HG02885 (cell line): ENCODE measurements at regions not wholly inside any gene's neighbourhood (a gene's known extent, or its start where the extent isn't known, plus 50 kb on each side); places are given as distances from the start of the nearest gene placed in this dataset.

ENCODE experiments used
- ATAC-seq: cut with Tn5 transposase; IDR thresholded peaks from one replicate; pipeline ENCODE4 v1.9.1; 2021; ENCODE audit warnings: mild to moderate bottlenecking; ENCODE audit not compliant: unreplicated experiment, poor library complexity

DNA sequence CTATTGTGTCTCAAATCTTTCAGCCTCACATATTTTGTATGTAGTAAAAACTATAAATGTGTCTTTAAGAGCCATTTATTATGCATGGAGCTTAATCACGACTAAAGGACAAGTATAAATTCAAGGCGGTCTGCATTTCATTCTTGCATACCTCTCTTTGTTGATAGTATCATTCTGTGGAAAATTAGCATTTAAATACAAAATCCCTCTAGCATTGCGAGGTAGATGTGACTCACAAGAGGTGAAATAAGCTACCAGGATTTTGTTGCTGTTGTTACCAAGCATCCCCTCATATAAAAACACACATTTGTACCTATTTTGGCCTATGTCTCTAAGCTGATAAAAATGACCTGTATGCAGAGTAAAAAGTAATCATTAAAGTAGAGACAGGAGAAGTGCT lies 537.4 kb upstream of the LUZP2 start:
- no peak for ATAC-seq

DNA sequence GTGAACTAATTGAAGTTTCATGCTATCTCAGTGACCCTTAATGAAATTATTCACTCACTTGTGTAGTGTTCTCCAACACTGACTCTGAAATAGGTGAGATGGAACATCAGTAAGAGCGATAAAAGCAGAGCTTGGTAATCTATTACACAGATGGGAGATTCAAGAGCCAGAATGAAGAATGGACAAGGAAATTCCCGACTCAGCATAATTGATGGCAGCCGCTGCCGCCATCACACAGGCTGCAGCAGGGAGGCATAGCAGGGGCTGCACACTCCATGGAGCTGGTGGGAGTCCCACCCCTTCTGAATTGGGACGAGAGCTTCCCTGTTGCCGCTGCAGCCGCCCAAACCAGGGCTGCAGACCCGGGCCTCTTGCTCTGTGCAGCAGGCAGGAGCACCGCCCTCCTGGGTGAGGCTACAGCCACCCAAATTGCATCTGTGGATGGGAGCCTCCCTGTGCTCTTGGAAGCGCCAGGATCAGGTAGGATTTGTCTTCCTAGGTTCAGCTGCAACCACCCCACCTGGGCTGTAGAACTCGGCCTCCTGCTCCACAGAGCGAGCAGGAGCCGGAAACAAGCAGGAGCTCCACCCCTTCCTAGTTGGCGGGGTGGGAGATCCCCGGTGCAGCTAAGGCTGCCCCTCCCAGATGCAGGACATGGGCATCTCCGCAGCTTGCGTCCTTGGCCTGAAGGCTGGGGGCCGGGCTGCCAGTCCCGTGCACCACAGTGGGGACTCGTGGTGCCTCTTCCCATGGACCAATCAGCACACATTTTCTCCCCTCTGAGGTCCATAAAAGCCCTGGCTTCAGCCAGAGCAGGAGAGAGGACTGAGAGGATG lies 535.1 kb upstream of the LUZP2 start:
- no peak for ATAC-seq

DNA sequence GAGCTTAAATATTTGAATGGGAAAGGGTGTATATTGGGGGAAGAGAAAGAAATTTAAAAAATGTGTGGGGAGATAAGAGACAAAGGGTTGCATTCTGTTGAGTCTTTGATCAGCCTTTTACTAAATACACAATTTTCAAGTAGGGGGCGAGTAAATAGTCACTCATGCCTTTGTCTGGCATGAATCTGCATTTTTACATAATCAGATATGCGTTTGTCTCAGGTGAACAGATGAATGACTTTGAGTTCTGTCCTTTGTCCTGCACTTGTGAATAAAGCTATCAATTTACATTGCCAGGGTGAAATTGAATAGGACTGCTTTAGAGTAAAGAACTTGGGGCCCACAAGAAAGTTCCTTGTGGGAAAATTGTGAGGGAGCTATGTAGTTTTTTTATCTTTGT lies 523.6 kb upstream of the LUZP2 start:
- no peak for ATAC-seq

DNA sequence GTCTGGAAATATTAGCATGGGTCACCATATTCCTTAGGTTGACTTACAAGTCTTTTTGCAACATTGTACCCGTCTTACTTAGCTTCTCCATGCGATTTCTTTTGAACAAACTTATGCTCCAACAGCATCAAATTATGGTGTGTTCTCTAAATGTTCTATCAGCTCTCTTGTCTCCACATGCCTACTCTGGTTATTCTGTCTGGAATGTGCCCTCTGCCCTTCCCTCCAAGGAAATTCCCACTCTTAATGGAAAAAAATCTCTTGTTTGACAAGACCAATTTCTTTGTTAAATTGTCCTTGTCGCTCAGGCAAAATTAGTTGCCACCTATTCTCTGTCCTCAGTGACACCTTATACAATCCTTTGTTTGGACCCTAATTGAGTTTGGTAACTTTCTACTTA lies 522.8 kb upstream of the LUZP2 start:
- no peak for ATAC-seq

DNA sequence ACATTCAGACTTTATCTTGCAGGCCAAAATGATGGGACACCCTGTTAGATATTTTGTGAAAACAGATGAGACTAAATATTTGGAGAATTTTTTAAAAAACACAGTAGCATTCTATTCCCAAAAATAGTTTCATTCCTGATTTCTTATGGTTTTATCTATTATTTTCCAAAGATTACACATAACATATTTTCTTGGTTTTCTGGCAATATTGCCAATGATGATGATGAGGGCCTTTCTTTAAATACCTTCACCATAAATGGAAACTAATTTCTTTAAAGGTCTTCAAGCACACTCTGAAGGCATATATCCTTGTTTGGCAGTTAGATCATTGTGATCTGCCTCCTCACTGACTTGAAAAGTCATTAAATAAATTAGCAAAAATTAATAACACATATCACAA lies 522.3 kb upstream of the LUZP2 start:
- no peak for ATAC-seq

DNA sequence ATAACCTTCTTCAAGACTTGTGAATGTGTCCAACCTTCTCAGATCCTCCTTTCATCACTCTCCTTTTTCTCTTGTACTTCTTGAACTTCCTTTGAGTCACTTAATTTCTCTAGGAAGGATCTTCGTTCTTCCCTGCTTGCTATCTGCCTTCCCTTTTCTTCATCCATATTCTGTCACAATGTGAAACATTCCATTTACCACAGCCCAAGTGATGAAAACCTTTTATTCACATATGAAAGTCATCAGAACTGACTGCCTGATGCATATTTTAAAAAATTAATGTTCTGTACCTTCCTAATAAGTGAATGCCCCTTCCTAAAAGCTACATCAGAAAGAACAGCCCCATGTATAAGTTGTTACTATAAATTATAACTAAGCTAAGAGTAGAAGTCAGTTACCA lies 520.4 kb upstream of the LUZP2 start:
- ATAC-seq = no peak

DNA sequence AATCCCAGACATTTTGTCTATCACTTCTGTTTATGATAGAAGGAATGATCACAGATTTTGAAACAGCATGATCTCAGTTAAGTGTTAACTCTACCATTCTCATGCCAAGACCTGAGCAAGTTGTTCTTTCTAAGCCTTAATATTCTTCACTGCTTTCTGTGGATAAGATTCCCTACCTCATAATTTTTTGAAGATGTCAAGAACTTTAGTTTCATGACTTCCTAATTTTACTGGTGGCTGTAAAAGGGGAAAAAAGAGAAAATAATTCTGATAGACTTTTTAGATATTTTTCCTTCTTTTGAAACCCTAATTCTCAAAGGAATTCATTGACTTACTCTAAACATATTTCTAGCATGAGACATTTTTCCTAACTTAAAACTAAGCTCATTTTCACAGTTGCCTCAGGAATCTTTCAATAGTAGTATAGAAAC lies 520.0 kb upstream of the LUZP2 start:
- no peak for ATAC-seq

DNA sequence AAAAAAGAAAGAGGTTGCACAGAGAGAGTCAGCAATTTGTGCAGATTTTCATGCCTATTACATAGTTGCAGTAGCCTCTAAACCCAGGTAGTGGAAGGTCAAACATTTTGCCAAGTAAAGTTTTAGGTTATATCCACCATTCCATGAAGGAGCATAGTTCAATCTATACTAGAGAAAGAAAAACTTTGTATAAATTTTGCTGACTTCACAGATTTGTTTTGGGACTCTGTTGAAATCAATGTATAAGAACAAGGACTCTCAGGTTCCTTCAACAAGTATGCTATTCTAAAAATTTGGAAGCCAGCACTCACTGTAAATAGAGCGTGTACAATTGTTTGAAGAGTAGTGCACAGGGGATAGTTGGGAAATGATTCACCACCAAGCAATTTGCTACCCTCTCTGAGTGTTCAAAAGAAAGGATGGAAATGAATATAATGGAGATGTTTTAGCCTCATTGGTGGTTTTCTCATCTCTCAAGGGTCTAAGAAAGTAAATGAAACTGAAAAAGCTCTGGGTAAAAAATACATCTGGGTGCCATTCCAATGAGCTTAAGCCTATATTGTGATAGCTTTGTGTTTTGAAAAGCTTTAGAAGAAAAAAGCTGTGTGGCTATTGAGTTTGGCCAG lies 508.4 kb upstream of the LUZP2 start:
- ATAC-seq = no peak

DNA sequence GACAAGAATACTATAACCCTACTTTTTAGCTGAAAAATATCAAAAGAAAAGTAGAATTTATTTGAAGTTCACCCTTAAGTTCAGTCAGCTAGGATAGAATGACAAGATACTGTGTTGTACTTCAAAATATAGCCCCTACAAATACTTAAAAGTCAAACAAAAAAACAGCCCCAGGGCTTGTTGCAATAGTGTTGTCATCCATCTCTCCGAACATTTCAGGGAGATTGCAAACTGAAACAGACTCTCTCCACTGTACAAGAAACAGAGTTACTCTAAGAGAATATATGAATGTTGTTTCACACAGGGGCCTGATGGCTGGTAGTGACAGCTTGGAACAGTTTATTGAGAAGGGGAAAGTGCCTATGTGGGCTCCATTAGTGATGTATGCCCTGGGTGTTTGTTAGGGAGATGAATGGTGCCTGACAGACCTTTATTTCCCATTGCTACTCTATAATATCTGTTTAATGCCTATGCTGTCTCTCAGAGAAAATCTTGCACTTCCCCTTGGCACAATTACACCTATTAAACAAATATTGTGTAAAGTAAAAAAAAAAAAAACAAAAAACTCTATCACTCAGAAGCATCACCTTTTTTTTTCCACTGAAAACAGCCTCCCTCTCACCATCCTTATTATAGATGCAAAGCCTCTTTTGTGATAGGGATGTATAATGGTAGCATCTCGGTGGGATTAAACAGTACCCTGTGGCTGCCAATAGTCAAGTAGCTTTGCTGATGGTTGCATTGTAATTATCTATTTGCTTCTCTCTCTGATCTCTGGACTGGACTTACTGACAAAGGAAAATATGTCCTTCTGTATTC lies 506.3 kb upstream of the LUZP2 start:
- ATAC-seq = no peak

DNA sequence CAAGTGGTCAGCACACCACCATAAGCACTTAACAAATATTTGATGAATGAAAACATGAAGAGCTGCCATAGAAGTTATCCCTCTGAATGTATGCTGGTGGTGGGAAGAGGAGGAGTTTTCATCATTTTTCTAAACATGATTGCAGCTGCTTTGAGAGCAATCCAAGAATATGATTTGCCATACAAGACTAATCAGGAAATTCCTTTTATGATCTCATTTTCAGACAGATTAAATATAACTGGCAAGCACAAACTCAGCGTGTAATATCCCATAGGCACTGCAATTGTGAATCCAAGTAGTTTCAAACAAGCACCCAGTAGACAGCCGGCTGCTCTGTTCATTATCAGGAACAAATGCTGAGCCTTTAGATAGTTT lies 505.7 kb upstream of the LUZP2 start:
- ATAC-seq = no peak

DNA sequence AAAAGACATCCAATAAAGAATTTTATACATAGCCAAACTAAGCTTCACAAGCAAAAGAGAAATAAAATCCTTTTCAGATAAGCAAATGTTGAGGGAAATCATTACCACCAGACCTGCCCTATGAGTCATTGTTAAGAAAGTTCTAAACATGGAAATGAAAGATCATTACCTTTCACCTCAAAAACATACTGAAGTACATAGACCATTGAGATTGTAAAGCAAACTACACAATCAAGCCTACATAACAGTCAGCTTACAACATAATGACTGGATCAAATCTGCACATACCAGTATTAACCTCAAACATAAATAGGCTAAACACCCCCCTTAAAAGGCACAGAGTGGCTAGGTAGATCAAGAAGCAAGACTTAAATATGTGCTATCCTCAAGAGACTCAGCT lies 501.0 kb upstream of the LUZP2 start:
- no peak for ATAC-seq

DNA sequence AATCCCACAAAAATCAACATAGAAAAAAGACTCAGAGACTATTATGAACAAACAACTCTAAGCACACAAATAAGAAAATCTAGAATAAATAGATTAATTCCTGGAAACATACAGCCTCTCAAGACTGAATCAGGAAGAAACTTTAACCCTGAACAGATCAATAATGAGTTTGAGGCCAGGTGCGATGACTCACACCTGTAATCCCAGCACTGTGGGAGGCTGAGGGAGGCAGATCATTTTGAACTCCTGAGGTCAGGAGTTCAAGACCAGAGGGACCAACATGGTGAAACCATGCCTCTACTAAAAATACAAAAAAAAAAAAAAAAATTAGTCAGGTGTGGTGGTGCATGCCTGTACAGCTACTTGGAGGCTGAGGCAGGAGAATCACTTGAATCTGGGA lies 499.5 kb upstream of the LUZP2 start:
- no peak for ATAC-seq

DNA sequence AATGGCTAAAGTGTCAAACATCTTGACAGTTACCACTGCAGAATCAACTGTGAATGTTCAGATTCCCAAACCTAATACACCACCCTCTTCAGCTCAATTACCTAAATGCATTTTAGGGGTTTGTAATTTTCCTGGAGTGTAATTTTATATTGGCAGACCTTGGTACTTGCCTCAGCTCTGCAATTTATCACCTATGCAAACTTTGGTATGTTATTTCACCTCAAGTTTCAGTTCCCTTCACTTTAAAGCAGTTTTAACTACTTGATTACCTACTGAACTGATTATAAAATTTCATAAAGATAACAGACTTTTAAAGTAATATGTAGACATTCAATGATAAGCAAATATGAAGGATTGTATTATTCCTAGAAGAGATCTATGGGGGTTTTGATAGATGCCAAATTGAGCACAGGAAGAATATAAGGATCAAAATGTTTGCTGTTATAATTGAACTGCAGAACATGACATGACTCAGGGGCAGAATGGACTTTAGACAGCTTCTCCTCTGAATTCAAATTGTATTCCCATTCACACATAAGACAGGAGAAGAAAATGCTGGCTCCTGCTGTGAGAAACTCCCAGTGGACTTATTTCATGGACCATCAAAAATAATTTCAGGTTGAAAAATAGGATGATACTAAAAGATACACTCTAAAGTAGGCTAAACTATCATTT lies 491.5 kb upstream of the LUZP2 start:
- no peak for ATAC-seq

DNA sequence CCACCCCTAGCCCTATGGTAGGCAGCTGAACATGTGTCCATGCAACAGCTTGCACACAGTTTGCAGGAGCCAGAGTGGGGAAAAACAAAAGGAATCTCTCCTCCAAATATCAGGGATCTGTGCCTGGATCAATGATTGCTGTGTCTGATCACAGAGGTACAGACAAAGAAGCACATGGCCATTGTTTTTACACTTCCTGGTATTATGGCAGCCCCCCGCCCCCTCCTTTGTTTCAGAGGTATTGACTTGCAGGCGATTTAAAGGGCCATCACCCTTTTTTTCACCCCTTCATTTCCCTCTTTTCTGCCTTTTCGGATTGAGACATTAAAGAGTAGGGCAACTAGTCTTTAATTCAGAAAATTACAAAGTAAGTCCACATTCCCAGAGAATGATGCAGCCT lies 453.0 kb upstream of the LUZP2 start:
- no peak for ATAC-seq

DNA sequence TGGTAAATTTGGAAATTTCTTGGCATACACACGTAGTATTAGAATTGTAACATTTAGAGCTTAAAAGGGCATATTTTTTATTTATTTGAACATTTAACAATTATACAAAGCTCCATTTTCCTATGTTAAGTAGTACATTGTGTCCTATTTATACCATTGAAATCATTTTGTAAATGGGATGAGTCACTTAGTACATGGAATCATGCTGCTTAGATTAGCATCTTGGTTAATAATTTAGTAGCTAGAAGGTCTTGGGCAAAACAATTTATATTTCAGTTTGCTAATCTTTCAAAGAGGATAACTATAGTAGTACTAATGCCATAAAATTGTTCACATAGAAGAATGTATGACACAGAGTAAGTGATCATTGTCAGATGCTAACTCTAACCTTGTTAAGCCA lies 450.1 kb upstream of the LUZP2 start:
- ATAC-seq = no peak

DNA sequence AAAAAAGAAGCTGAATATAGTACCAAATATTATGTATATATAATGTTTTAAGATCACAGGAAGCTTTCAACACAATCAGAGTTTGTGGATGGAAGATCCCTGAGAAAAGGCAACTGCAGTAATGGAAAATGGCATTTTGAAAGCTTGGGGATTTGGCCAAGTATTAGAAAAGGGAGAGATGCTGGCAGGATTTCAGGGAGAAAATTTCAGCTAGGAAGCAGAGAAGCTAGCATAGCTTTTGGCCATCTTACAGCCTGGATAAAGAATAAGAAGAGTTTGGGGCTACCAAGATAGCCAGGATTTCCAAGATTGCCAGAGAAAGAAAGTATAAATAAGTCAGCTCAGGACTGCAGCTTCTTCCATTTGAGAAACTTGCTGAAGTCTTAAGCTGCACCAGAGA lies 440.8 kb upstream of the LUZP2 start:
- no peak for ATAC-seq

DNA sequence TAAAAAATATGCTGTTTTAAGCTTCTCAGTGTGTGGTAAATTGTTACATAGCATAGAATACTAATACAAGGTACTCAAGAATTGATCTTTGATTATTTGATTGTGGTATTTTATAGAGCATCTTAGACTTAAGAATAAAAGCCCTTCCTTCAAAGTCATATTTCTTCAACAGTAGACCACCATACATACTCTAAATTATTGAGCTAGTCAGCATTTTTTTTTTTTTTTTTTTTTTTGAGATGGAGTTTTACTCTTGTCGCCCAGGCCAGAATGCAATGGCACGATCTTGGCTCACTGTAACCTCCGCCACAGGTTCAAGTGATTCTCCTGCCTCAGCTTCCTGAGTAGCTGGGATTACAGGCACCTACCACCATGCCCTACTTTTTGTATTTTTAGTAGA lies 436.7 kb upstream of the LUZP2 start:
- ATAC-seq = no peak

DNA sequence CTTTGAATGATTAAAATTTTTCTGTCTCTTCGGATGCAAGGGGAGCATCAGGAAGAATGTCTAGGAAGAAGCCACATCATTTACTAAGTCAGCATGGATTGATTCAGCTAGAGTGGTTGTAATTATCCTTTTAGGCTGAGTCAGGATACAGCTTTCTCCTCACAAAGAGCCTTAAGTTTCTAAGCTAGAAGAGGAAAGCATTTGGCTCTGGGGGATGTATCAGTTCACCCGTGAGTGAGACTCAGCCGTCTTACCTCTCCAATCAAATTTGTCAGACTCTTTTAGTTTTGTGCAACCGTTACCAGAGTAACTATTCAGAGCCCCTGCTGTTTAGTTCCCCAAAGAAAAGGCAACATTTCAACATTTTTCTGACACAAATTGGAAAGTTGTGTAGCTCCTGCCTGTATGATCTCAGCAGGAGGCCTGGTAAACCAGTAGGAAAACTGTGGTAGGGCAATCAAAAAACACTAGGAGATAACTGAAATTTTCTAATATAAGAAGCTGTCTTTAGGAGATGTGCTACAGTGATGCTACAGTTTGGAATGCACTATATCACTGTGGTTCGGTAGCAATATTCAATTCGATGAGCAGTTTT lies 432.4 kb upstream of the LUZP2 start:
- ATAC-seq = no peak

DNA sequence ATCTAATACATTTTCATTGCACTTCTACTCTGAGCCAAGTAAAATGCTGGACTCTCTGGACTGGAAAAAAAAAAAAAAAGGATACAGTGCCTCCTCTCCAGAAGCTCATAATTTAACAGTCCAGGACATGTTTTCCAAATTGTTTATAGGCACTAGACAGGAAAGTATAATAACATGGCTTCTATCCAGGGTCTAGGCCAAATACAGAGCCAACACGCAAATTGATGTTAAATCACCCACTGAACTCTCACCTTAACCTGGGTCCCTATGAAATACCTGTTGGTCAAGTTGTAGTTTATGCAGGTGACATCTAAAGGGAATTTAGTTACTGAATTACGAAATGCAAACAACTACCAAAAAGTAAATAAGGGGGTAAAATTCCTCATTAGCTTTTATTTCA lies 428.7 kb upstream of the LUZP2 start:
- ATAC-seq = no peak

DNA sequence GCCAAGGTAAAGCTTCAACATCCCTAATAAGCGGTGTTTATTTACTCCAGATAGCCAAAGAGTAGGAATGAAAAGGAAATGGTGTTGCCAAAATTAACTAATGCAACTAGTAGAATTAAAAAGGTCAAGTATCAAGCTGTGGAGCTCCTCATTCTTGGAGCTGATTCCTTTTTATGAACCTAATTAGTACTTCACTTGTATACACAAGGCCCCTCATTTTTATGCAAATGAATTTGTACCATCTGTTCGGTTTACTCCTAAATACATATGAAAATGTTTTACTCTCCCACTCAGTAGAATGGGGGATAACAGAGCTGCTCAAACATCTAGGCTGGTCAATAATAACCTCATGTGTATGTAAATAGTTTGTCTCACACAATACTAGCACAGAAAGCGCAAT lies 426.4 kb upstream of the LUZP2 start:
- no peak for ATAC-seq
